WERI-Rb-1 (cell line): ENCODE measurements at regions not wholly inside any gene's neighbourhood (a gene's known extent, or its start where the extent isn't known, plus 50 kb on each side); places are given as distances from the start of the nearest gene placed in this dataset.

ENCODE experiments used
- DNase-seq: peaks from one replicate; pipeline ENCODE4 v3.0.0-alpha.2; 2020
- H3K27ac ChIP-seq: fragments of 250-450 bp; sonication (Bioruptor Pico); 2 replicates; pipeline ENCODE4 v1.5.1; 2020; ENCODE audit warnings: mild to moderate bottlenecking, moderate library complexity
- H3K27me3 ChIP-seq: fragments of 250-450 bp; sonication (Bioruptor Pico); 2 replicates; pipeline ENCODE4 v1.5.1; 2021; ENCODE audit warnings: mild to moderate bottlenecking, low read depth, moderate library complexity; ENCODE audit not compliant: insufficient read depth, severe bottlenecking
- H3K36me3 ChIP-seq: fragments of 250-450 bp; sonication (Bioruptor Pico); 2 replicates; pipeline ENCODE4 v1.5.1; 2020; ENCODE audit warnings: mild to moderate bottlenecking, moderate library complexity
- H3K4me3 ChIP-seq: 2 replicates; pipeline ENCODE4 v1.5.1; 2011; ENCODE audit warnings: low read depth, mild to moderate bottlenecking, control low read depth, low read length
- H3K9me3 ChIP-seq: fragments of 250-450 bp; sonication (Bioruptor Pico); 2 replicates; pipeline ENCODE4 v1.5.1; 2021; ENCODE audit warnings: mild to moderate bottlenecking, moderate library complexity; ENCODE audit not compliant: severe bottlenecking
- TF ChIP-seq, protein P1 (sequence below): IDR thresholded peaks from 2 replicates; pipeline ENCODE4 v1.5.1; 2011; ENCODE audit warnings: low read depth, mild to moderate bottlenecking, control low read depth, inconsistent platforms, low read length

DNA sequence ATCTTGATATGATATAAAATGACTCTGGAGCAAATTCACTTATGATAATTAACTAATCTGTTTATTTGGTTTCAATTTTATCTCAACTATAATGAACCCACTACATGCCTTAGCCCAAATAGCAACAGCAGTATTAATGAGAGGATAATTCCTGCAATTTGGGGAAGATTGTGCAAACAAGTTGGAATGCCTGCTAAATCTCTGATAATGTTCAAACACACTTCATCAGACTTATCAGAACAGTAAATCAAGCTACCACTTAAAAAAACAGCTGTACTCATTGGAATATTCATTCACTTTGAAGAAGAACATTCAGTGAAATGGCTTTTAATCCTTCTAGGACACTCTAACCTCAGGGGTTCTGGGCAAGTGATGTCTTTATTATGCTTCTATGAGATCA lies 85.4 kb downstream of the CBLN4 start:
- no peaks in the 10 kb centered on the region for H3K9me3 ChIP-seq
- H3K36me3 ChIP-seq = no peaks in the 10 kb centered on the region
- TF ChIP-seq, protein P1, sequence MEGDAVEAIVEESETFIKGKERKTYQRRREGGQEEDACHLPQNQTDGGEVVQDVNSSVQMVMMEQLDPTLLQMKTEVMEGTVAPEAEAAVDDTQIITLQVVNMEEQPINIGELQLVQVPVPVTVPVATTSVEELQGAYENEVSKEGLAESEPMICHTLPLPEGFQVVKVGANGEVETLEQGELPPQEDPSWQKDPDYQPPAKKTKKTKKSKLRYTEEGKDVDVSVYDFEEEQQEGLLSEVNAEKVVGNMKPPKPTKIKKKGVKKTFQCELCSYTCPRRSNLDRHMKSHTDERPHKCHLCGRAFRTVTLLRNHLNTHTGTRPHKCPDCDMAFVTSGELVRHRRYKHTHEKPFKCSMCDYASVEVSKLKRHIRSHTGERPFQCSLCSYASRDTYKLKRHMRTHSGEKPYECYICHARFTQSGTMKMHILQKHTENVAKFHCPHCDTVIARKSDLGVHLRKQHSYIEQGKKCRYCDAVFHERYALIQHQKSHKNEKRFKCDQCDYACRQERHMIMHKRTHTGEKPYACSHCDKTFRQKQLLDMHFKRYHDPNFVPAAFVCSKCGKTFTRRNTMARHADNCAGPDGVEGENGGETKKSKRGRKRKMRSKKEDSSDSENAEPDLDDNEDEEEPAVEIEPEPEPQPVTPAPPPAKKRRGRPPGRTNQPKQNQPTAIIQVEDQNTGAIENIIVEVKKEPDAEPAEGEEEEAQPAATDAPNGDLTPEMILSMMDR = no peak
- peaks cover 8% of the 10 kb centered on the region for H3K27me3 ChIP-seq
- no peak overlapping the region for H3K4me3 ChIP-seq
- no peak overlapping the region for H3K27ac ChIP-seq
- no peak for DNase-seq

DNA sequence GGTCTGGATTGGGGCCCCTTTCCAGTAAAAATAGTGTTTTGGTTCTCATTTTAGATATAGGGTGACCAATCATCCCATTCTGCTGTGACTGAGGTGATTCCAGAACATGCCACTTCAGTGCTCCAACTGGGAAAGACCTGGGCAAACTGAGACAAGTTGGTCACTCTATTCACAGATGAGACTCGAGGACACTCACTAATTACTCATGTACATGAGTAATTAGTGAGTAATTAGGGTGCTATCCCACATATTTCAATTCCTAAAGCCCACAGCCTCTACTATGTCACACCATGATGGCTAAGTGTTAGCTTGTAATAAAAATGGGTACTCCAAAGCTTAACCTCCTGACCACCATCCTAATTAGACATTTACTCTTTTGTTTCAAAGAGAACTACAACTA lies 86.0 kb downstream of the CBLN4 start:
- Histone ChIP-seq H3K36me3 (no peaks in the 10 kb centered on the region), H3K4me3 (no peak overlapping the region), H3K9me3 (no peaks in the 10 kb centered on the region), H3K27me3 (peaks cover 8% of the 10 kb centered on the region), H3K27ac (no peak overlapping the region)
- TF ChIP-seq, protein P1 = no peak
- DNase-seq = no peak

DNA sequence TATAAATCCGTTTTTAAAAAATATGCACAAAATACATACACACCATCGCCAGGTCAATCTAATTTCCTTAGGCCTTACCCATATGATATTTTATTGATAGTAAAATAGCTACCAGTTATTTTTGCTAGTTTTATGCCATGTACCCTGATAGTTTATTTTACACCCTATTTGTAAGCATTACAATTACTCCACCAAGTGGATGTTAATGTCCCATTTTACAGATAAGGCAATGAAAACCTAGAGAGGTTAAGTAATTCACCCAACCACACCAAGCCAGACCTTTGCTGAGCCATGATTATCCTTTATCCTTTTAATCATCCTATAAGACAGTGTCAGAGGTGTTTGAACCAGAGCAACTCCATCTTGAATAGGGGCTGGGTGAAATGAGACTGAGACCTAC lies 86.8 kb downstream of the CBLN4 start:
- no peaks in the 10 kb centered on the region for H3K9me3 ChIP-seq

DNA sequence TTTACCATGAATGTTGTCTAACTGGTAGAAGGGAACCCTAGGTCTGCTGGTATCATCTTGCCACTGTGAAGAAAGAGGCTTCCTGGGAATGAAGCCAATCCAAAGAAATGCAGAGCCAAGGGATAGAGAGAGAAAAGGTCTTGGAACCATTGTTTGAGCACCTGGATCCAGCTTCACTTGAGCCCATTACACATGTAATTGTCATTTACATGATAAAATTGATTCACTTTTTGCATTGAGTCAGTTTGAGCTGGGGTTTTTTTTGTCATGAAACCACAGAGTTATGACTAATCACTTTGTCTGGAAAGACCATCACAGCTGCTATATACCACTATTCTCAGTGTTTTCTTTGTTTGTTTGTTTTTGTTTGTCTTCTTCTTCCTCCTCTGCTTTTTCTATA lies 112.3 kb downstream of the CBLN4 start:
- TF ChIP-seq, protein P1 = no peak
- DNase-seq = no peak
- no peaks in the 10 kb centered on the region for H3K9me3 ChIP-seq
- peaks cover 29% of the 10 kb centered on the region for H3K27me3 ChIP-seq
- H3K36me3 ChIP-seq = no peaks in the 10 kb centered on the region
- no peak overlapping the region for H3K27ac ChIP-seq
- H3K4me3 ChIP-seq = no peak overlapping the region

More for the DNA sequence above, 86.8 kb downstream of the CBLN4 start:
- H3K4me3 ChIP-seq = no peak overlapping the region
- H3K27me3 ChIP-seq = peaks cover 8% of the 10 kb centered on the region
- no peak overlapping the region for H3K27ac ChIP-seq
- TF ChIP-seq, protein P1 = no peak
- no peak for DNase-seq
- H3K36me3 ChIP-seq = no peaks in the 10 kb centered on the region

DNA sequence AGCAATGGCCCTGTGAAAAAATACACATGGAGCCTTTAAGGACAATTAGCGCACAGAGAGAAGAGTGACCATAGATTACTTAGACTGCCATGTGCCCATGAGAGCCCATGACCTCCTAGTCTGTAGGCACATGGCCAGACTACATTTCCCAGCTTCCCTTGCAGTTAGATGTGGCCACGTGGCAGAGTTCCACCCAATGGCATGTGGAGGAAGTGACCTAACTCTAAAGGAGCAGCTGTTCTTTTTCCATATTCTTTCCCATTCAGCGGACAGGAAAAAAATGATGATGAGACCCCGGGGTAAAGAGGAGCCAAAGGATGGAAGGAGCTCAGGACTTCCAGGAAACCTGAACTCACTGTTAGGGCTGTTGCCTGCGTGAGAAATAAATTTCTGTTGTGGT lies 116.6 kb downstream of the CBLN4 start:
- DNase-seq = peak; percentile 8
- no peak overlapping the region for H3K27ac ChIP-seq
- no peak overlapping the region for H3K4me3 ChIP-seq
- H3K27me3 ChIP-seq = peaks cover 33% of the 10 kb centered on the region
- H3K36me3 ChIP-seq = no peaks in the 10 kb centered on the region
- TF ChIP-seq, protein P1 = no peak
- H3K9me3 ChIP-seq = no peaks in the 10 kb centered on the region

DNA sequence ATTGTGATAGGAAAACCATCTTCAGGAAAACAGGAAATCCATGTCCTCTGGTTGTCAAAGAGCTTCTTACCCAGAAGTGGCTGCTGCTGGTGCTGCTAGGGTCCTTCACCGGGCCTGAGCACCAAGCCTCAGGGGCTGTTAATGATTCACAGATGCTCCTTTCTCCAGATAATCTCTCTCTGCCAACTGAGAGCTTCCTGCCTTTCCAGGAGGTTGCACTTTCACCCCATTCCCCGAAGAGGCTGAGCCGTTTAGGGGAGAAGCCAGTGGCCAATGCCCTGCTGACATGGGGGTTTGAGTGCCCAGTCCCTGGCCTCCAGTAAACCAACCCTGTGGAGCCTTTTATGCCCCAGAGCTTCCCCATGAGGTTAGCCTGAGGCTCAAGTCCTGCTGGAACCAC lies 122.4 kb downstream of the CBLN4 start:
- TF ChIP-seq, protein P1 = no peak
- H3K27ac ChIP-seq = no peak overlapping the region
- no peak overlapping the region for H3K4me3 ChIP-seq
- H3K27me3 ChIP-seq = peaks cover 34% of the 10 kb centered on the region
- H3K36me3 ChIP-seq = no peaks in the 10 kb centered on the region
- H3K9me3 ChIP-seq = no peaks in the 10 kb centered on the region
- no peak for DNase-seq
